ENCODE measurements at regions not wholly inside any gene's neighbourhood (a gene's known extent, or its start where the extent isn't known, plus 50 kb on each side); places are given as distances from the start of the nearest gene placed in this dataset.

GRCh38 chr4:117383468-117383867 lies 298.1 kb upstream of the TRAM1L1 start:
- Histone ChIP-seq H3K27me3 (ENCODE audit: control insufficient read depth, insufficient read depth) (no peaks in the 10 kb centered on the region), H3K4me3 (ENCODE audit: low read length) (no peak overlapping the region), H3K27ac (ENCODE audit: low read length) (no peak overlapping the region), H3K9me3 (ENCODE audit: control insufficient read depth, low read length) (no peaks in the 10 kb centered on the region), H3K4me1 (ENCODE audit: control insufficient read depth, insufficient read depth, low read length) (no peaks in the 10 kb centered on the region)
- no peak for ATAC-seq
- intact Hi-C loops (cut with DNase I): no loop called here
- WGBS: 80% methylated on average over 1 of the region's 1 CpG
- no peak for DNase-seq

- H3K27ac ChIP-seq (ENCODE audit: low read length): no peak overlapping the region
- WGBS: 63% methylated on average over 1 of the region's 1 CpG
- DNase-seq (no peak), ATAC-seq (no peak)
- intact Hi-C loops (cut with DNase I): no loop called here
- no peaks in the 10 kb centered on the region for H3K27me3 ChIP-seq (ENCODE audit: control insufficient read depth, insufficient read depth)
- no peaks in the 10 kb centered on the region for H3K4me1 ChIP-seq (ENCODE audit: control insufficient read depth, insufficient read depth, low read length)
- no peak overlapping the region for H3K4me3 ChIP-seq (ENCODE audit: low read length)
- no peaks in the 10 kb centered on the region for H3K9me3 ChIP-seq (ENCODE audit: control insufficient read depth, low read length)
Measured at GRCh38 chr4:117385526-117385925, 300.1 kb upstream of the TRAM1L1 start.

GRCh38 chr4:117387072-117387471 lies 301.7 kb upstream of the TRAM1L1 start:
- no peak for ATAC-seq
- Histone ChIP-seq H3K27me3 (ENCODE audit: control insufficient read depth, insufficient read depth) (no peaks in the 10 kb centered on the region), H3K4me1 (ENCODE audit: control insufficient read depth, insufficient read depth, low read length) (no peaks in the 10 kb centered on the region), H3K27ac (ENCODE audit: low read length) (no peak overlapping the region), H3K9me3 (ENCODE audit: control insufficient read depth, low read length) (no peaks in the 10 kb centered on the region), H3K4me3 (ENCODE audit: low read length) (no peak overlapping the region)
- no peak for DNase-seq
- WGBS: 83% methylated on average over 2 of the region's 2 CpGs
- intact Hi-C loops (cut with DNase I): no loop called here

GRCh38 chr4:117400039-117400835 lies 314.9 kb upstream of the TRAM1L1 start:
- intact Hi-C loops (cut with DNase I): no loop called here
- ATAC-seq (no peak), DNase-seq (no peak)
- no peak overlapping the region for H3K4me3 ChIP-seq (ENCODE audit: low read length)
- H3K27me3 ChIP-seq (ENCODE audit: control insufficient read depth, insufficient read depth): no peaks in the 10 kb centered on the region
- no peaks in the 10 kb centered on the region for H3K4me1 ChIP-seq (ENCODE audit: control insufficient read depth, insufficient read depth, low read length)
- H3K27ac ChIP-seq (ENCODE audit: low read length): no peak overlapping the region
- H3K9me3 ChIP-seq (ENCODE audit: control insufficient read depth, low read length): no peaks in the 10 kb centered on the region

DNA sequence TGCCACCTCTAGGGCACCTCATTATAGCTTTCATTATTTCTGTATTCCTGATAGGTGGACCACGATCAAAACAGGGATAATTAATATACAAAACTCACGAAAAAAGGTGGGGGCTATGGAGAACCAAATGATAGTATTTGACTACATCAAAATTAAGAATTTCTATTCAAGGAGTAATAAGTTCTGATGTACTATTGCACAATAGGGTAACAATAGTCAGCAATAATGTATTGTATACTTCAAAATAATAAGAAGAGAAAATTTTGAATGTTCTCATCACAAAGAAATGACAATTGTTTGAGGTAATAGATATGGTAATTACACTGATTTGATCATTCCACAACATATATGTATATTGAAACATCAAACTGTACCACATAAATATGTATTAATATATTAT lies 327.3 kb upstream of the TRAM1L1 start:
- Histone ChIP-seq H3K27ac (ENCODE audit: low read length) (no peak overlapping the region), H3K27me3 (ENCODE audit: control insufficient read depth, insufficient read depth) (no peaks in the 10 kb centered on the region), H3K9me3 (ENCODE audit: control insufficient read depth, low read length) (no peaks in the 10 kb centered on the region), H3K4me1 (ENCODE audit: control insufficient read depth, insufficient read depth, low read length) (no peaks in the 10 kb centered on the region), H3K4me3 (ENCODE audit: low read length) (no peak overlapping the region)
- no peak for DNase-seq
- no peak for ATAC-seq
- intact Hi-C loops (cut with DNase I): no loop called here
- 63% methylated on average over 2 of the region's 2 CpGs for WGBS

DNA sequence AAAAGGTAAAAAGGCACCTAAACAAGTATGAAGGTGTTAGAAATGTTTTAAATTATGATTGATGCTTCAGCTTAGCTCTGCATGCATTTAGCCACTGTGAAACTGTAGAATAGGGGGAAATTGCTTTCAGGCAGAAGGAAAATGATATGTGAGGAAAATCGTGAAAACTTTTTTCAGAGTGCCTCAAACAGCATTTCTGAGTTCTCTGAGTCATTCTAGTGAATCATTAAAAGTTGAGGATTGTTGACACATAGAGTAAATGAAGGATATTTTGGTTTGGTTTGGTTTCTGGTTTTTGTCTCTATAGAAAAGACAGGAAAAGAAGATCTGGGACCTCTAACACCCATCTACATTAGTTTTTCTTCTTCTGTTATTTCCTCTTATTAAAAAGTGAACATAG lies 332.5 kb upstream of the TRAM1L1 start:
- Histone ChIP-seq H3K9me3 (ENCODE audit: control insufficient read depth, low read length) (no peaks in the 10 kb centered on the region), H3K4me3 (ENCODE audit: low read length) (no peak overlapping the region), H3K4me1 (ENCODE audit: control insufficient read depth, insufficient read depth, low read length) (no peaks in the 10 kb centered on the region), H3K27me3 (ENCODE audit: control insufficient read depth, insufficient read depth) (no peaks in the 10 kb centered on the region), H3K27ac (ENCODE audit: low read length) (no peak overlapping the region)
- 41% methylated on average over 1 of the region's 1 CpG for WGBS
- ATAC-seq (no peak), DNase-seq (no peak)
- intact Hi-C loops (cut with DNase I): no loop called here

DNA sequence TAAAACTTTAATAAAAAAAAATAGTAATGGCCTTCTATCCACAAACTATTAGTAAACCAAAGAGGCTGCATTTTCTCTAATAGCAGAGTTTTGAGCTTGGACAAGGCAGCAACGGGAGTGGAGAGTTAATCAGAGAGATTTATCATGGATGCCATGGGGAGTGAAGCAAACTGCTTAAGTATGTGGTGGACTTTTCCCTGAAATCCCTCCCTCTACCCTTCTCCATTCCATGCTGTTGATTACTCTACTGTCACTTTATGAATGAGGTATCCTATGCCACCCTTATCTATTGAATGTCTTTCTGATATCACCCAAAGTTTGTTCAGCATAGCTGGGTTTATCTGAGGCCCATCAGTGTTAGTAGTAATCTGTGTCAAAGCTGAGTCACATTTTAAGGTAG lies 335.6 kb upstream of the TRAM1L1 start:
- intact Hi-C loops (cut with DNase I): no loop called here
- no peaks in the 10 kb centered on the region for H3K27me3 ChIP-seq (ENCODE audit: control insufficient read depth, insufficient read depth)
- H3K4me3 ChIP-seq (ENCODE audit: low read length): no peak overlapping the region
- no peak overlapping the region for H3K27ac ChIP-seq (ENCODE audit: low read length)
- H3K9me3 ChIP-seq (ENCODE audit: control insufficient read depth, low read length): no peaks in the 10 kb centered on the region
- WGBS: 33% methylated on average over 1 of the region's 1 CpG
- ATAC-seq (no peak), DNase-seq (no peak)
- no peaks in the 10 kb centered on the region for H3K4me1 ChIP-seq (ENCODE audit: control insufficient read depth, insufficient read depth, low read length)

- intact Hi-C loops (cut with DNase I): no loop called here
- ATAC-seq (no peak), DNase-seq (no peak)
- Histone ChIP-seq H3K4me3 (ENCODE audit: low read length) (no peak overlapping the region), H3K27ac (ENCODE audit: low read length) (no peak overlapping the region), H3K27me3 (ENCODE audit: control insufficient read depth, insufficient read depth) (no peaks in the 10 kb centered on the region), H3K9me3 (ENCODE audit: control insufficient read depth, low read length) (no peaks in the 10 kb centered on the region), H3K4me1 (ENCODE audit: control insufficient read depth, insufficient read depth, low read length) (no peaks in the 10 kb centered on the region)
- 71% methylated on average over 4 of the region's 4 CpGs for WGBS
Measured at GRCh38 chr4:117421706-117422105, 336.3 kb upstream of the TRAM1L1 start.

DNA sequence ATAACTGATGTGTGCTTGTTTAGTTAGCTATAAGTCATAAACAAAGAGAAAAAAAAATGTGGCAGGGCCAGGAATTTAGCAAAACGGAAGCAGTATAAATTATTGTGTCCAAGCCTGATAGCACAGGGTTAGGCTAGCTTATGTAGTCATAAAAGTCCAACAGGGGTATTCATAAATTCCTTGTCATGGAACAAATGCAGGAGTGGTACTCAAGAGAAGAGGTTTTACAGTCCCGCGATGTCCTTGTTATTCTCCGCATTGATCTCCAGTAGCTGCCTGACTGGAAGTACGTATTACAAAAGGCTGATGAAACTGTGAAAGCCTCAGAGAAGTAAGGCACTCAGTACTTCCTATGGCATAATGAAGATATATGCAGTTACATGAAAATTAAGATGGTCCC lies 336.9 kb upstream of the TRAM1L1 start:
- no peaks in the 10 kb centered on the region for H3K9me3 ChIP-seq (ENCODE audit: control insufficient read depth, low read length)
- no peak overlapping the region for H3K27ac ChIP-seq (ENCODE audit: low read length)
- H3K4me3 ChIP-seq (ENCODE audit: low read length): no peak overlapping the region
- no peaks in the 10 kb centered on the region for H3K27me3 ChIP-seq (ENCODE audit: control insufficient read depth, insufficient read depth)
- 90% methylated on average over 5 of the region's 5 CpGs for WGBS
- no peaks in the 10 kb centered on the region for H3K4me1 ChIP-seq (ENCODE audit: control insufficient read depth, insufficient read depth, low read length)
- intact Hi-C loops (cut with DNase I): no loop called here
- DNase-seq (no peak), ATAC-seq (no peak)

GRCh38 chr4:117425636-117426035 lies 340.3 kb upstream of the TRAM1L1 start:
- H3K4me1 ChIP-seq (ENCODE audit: control insufficient read depth, insufficient read depth, low read length): no peaks in the 10 kb centered on the region
- no peaks in the 10 kb centered on the region for H3K27me3 ChIP-seq (ENCODE audit: control insufficient read depth, insufficient read depth)
- intact Hi-C loops (cut with DNase I): no loop called here
- DNase-seq (no peak), ATAC-seq (no peak)
- no peak overlapping the region for H3K4me3 ChIP-seq (ENCODE audit: low read length)
- H3K27ac ChIP-seq (ENCODE audit: low read length): no peak overlapping the region
- H3K9me3 ChIP-seq (ENCODE audit: control insufficient read depth, low read length): no peaks in the 10 kb centered on the region

- H3K9me3 ChIP-seq (ENCODE audit: control insufficient read depth, low read length): no peaks in the 10 kb centered on the region
- H3K27me3 ChIP-seq (ENCODE audit: control insufficient read depth, insufficient read depth): no peaks in the 10 kb centered on the region
- ATAC-seq (no peak), DNase-seq (no peak)
- H3K4me1 ChIP-seq (ENCODE audit: control insufficient read depth, insufficient read depth, low read length): no peaks in the 10 kb centered on the region
- 27% methylated on average over 1 of the region's 1 CpG for WGBS
- no peak overlapping the region for H3K27ac ChIP-seq (ENCODE audit: low read length)
- intact Hi-C loops (cut with DNase I): no loop called here
- no peak overlapping the region for H3K4me3 ChIP-seq (ENCODE audit: low read length)
Measured at GRCh38 chr4:117428536-117428935, 343.2 kb upstream of the TRAM1L1 start.

DNA sequence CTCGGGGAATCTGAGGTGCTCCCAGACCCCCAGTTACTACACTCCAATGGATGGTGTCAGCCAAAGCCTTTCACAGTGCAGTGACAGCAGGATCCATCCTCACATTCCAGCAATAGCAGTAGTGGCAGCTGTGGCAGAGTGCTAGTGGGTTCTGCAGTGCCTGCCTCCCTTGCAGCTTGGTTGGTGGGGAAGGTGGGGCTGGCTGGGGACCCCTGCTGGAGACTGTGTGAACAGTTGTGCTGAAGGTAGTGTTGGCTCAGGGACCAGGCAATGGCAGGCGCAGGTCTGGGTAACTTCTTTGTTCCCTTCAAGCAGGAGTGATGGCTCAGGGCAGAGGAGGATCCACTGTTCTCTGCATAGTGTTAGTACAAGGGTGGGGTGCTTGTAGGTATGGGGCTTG lies 343.7 kb upstream of the TRAM1L1 start:
- H3K9me3 ChIP-seq (ENCODE audit: control insufficient read depth, low read length): no peaks in the 10 kb centered on the region
- 91% methylated on average over 2 of the region's 2 CpGs for whole genome bisulfite sequencing
- H3K4me3 ChIP-seq (ENCODE audit: low read length): no peak overlapping the region
- ATAC-seq (no peak), DNase-seq (peak in 1 of 3 donors; percentile 28)
- intact Hi-C loops (cut with DNase I): no loop called here
- H3K27ac ChIP-seq (ENCODE audit: low read length): no peak overlapping the region
- no peaks in the 10 kb centered on the region for H3K4me1 ChIP-seq (ENCODE audit: control insufficient read depth, insufficient read depth, low read length)
- H3K27me3 ChIP-seq (ENCODE audit: control insufficient read depth, insufficient read depth): no peaks in the 10 kb centered on the region

Measured in right cardiac atrium (tissue), 5 donors.